ENCODE measurements at regions not wholly inside any gene's neighbourhood (a gene's known extent, or its start where the extent isn't known, plus 50 kb on each side); places are given as distances from the start of the nearest gene placed in this dataset.

DNA sequence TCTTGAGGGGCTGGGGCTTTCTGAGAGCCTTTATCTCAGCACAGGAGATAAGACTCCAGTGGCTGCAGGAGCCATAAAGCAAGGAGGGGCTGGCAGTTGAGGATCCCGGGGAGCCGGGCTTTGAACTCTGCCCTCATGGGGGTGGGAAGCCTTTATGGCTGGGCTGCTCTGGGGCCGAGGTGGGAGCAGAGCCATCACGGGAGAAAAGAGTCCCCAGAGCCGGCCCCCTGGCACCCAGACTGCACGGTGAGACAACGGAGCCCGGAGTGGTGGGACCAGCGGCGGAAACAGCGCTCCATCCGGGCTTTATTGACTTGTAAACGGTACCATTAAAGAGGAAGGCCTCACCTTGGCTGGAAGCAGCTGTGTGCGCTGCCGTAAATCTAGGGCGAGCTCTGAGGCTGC lies 162.6 kb downstream of the MYCN start:
- TF ChIP-seq, protein P1, sequence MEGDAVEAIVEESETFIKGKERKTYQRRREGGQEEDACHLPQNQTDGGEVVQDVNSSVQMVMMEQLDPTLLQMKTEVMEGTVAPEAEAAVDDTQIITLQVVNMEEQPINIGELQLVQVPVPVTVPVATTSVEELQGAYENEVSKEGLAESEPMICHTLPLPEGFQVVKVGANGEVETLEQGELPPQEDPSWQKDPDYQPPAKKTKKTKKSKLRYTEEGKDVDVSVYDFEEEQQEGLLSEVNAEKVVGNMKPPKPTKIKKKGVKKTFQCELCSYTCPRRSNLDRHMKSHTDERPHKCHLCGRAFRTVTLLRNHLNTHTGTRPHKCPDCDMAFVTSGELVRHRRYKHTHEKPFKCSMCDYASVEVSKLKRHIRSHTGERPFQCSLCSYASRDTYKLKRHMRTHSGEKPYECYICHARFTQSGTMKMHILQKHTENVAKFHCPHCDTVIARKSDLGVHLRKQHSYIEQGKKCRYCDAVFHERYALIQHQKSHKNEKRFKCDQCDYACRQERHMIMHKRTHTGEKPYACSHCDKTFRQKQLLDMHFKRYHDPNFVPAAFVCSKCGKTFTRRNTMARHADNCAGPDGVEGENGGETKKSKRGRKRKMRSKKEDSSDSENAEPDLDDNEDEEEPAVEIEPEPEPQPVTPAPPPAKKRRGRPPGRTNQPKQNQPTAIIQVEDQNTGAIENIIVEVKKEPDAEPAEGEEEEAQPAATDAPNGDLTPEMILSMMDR (IDR thresholded peaks at IDR 0.05; ENCODE audit: insufficient read depth, low read length, poor library complexity, severe bottlenecking), result no peak
- TF ChIP-seq EZH2phosphoT487 (conservative IDR thresholded peaks at IDR 0.05; ENCODE audit: low read length), result no peak
